ENCODE measurements at regions not wholly inside any gene's neighbourhood (a gene's known extent, or its start where the extent isn't known, plus 50 kb on each side); places are given as distances from the start of the nearest gene placed in this dataset.

DNA sequence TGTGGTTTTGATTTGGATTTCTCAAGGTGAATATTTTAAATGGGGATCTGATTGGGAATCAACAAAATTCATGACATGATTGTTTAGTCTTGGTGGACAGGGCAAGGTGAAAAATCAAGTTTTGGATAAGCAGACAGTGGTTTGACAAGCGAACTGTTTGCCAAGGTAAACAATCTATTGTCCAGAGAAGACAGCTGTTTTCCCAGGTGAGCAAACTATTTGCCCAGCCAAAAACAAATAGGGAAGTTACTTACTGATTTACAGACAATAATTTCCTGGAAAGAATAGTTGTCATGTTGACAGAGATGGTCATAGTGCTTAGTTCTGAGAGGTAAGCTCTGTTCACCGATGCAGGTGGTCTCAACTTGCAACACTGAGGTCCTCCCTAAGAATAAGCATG is 94.0 kb upstream of the STEAP1B start:
- RAD21 ChIA-PET (ENCODE audit: low non-redundant PET in 1 of 2, low total read pairs in 2 of 2, uncharacterized antibody in 2 of 2, unreplicated experiment in 2 of 2): no interaction called here
- no peaks in the 10 kb centered on the region for H3K9me2 ChIP-seq (ENCODE audit: insufficient read depth)
- H3K27me3 ChIP-seq (ENCODE audit: insufficient read depth, low read length): 0 out of 2 replicates have a peak, but pooled peaks cover 3% of the 10 kb centered on the region
- no peak for DNase-seq (ENCODE audit: low read depth, low spot score)
- H3K4me2 ChIP-seq (ENCODE audit: low read length): no peak overlapping the region
- H3K9me3 ChIP-seq (ENCODE audit: control insufficient read depth in 1 of 2, insufficient read depth in 1 of 2, low read depth in 1 of 2, low read length in 2 of 2): no peaks in the 10 kb centered on the region
- no peak for ATAC-seq
- CTCF ChIA-PET: no interaction called here
- TF ChIP-seq SP1 (IDR thresholded peaks at IDR 0.05; ENCODE audit: low read depth): no peak
- no peak for TF ChIP-seq EZH2 (IDR thresholded peaks at IDR 0.05)
- no peak for TF ChIP-seq POLR2AphosphoS5 (IDR thresholded peaks at IDR 0.05; ENCODE audit: low read depth, low read length)
- TF ChIP-seq RAD21 (IDR thresholded peaks at IDR 0.05; ENCODE audit: low read depth): no peak
- no peak for TF ChIP-seq EZH2phosphoT487 (IDR thresholded peaks at IDR 0.05; ENCODE audit: borderline replicate concordance)
- TF ChIP-seq, protein P1, sequence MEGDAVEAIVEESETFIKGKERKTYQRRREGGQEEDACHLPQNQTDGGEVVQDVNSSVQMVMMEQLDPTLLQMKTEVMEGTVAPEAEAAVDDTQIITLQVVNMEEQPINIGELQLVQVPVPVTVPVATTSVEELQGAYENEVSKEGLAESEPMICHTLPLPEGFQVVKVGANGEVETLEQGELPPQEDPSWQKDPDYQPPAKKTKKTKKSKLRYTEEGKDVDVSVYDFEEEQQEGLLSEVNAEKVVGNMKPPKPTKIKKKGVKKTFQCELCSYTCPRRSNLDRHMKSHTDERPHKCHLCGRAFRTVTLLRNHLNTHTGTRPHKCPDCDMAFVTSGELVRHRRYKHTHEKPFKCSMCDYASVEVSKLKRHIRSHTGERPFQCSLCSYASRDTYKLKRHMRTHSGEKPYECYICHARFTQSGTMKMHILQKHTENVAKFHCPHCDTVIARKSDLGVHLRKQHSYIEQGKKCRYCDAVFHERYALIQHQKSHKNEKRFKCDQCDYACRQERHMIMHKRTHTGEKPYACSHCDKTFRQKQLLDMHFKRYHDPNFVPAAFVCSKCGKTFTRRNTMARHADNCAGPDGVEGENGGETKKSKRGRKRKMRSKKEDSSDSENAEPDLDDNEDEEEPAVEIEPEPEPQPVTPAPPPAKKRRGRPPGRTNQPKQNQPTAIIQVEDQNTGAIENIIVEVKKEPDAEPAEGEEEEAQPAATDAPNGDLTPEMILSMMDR (IDR thresholded peaks at IDR 0.05 in 2 of 3, conservative IDR thresholded peaks at IDR 0.05 in 1 of 3; ENCODE audit: borderline replicate concordance in 1 of 3, insufficient read depth in 1 of 3, low read depth in 2 of 3, low read length in 2 of 3): no peak
- H4K20me1 ChIP-seq (ENCODE audit: insufficient read depth): no peaks in the 10 kb centered on the region
- BruUV-seq (replicated peaks): no TSS peak
- no peak overlapping the region for H3K9ac ChIP-seq (ENCODE audit: low read length)
- no peak overlapping the region for H3K4me3 ChIP-seq (replicated peaks in 1 of 2; ENCODE audit: low read depth in 1 of 2, low read length in 2 of 2)
- H3K4me1 ChIP-seq (ENCODE audit: control insufficient read depth in 1 of 2, insufficient read depth in 2 of 2, low read length in 2 of 2): no peaks in the 10 kb centered on the region
- POLR2A ChIA-PET: no interaction called here
- H3K79me2 ChIP-seq (ENCODE audit: insufficient read depth, low read length): no peaks in the 10 kb centered on the region
- intact Hi-C loops (cut with micrococcal nuclease): no loop called here
- H3K36me3 ChIP-seq (ENCODE audit: control insufficient read depth in 1 of 2, insufficient read depth in 2 of 2, low read length in 2 of 2): no peaks in the 10 kb centered on the region
- no peak overlapping the region for H3K27ac ChIP-seq (ENCODE audit: low read depth, low read length)
- no peak overlapping the region for H2AFZ ChIP-seq (ENCODE audit: low read depth, low read length, poor library complexity, severe bottlenecking)

DNA sequence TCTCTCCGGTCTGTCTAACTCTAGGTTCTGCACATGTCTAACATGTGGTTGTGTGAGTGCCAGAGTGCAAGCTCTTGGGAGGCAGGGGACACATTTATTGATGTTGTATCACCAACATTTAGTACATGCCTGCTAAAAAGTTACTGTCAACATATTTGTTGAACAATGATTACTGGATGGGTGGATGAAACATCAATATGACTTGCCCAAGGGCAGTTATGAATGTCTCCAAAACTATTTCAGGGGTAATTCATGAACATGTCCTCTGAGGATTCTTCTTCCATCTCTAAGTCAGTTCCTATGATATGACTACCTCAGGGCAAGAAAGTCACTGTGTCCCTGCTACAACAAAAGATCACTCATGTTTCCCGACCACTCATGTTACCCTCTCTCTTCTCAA is 91.3 kb upstream of the STEAP1B start:
- no peak overlapping the region for H3K4me2 ChIP-seq (ENCODE audit: low read length)
- no peak overlapping the region for H3K27ac ChIP-seq (ENCODE audit: low read depth, low read length)
- H3K27me3 ChIP-seq (ENCODE audit: insufficient read depth, low read length): 0 out of 2 replicates have a peak, but pooled peaks cover 3% of the 10 kb centered on the region
- ChIA-PET POLR2A (no interaction called here), CTCF (no interaction called here), RAD21 (ENCODE audit: low non-redundant PET in 1 of 2, low total read pairs in 2 of 2, uncharacterized antibody in 2 of 2, unreplicated experiment in 2 of 2) (no interaction called here)
- H3K4me3 ChIP-seq (replicated peaks in 1 of 2; ENCODE audit: low read depth in 1 of 2, low read length in 2 of 2): no peak overlapping the region
- no peaks in the 10 kb centered on the region for H3K9me2 ChIP-seq (ENCODE audit: insufficient read depth)
- no peaks in the 10 kb centered on the region for H3K79me2 ChIP-seq (ENCODE audit: insufficient read depth, low read length)
- H3K9ac ChIP-seq (ENCODE audit: low read length): no peak overlapping the region
- no peaks in the 10 kb centered on the region for H3K9me3 ChIP-seq (ENCODE audit: control insufficient read depth in 1 of 2, insufficient read depth in 1 of 2, low read depth in 1 of 2, low read length in 2 of 2)
- H4K20me1 ChIP-seq (ENCODE audit: insufficient read depth): no peaks in the 10 kb centered on the region
- no TSS peak for BruUV-seq (replicated peaks)
- DNase-seq (ENCODE audit: low read depth, low spot score) (no peak), ATAC-seq (no peak)
- intact Hi-C loops (cut with micrococcal nuclease): no loop called here
- H3K4me1 ChIP-seq (ENCODE audit: control insufficient read depth in 1 of 2, insufficient read depth in 2 of 2, low read length in 2 of 2): no peaks in the 10 kb centered on the region
- no peak overlapping the region for H2AFZ ChIP-seq (ENCODE audit: low read depth, low read length, poor library complexity, severe bottlenecking)
- no peaks in the 10 kb centered on the region for H3K36me3 ChIP-seq (ENCODE audit: control insufficient read depth in 1 of 2, insufficient read depth in 2 of 2, low read length in 2 of 2)
- TF ChIP-seq SP1 (IDR thresholded peaks at IDR 0.05; ENCODE audit: low read depth): no peak
- TF ChIP-seq, protein P2, sequence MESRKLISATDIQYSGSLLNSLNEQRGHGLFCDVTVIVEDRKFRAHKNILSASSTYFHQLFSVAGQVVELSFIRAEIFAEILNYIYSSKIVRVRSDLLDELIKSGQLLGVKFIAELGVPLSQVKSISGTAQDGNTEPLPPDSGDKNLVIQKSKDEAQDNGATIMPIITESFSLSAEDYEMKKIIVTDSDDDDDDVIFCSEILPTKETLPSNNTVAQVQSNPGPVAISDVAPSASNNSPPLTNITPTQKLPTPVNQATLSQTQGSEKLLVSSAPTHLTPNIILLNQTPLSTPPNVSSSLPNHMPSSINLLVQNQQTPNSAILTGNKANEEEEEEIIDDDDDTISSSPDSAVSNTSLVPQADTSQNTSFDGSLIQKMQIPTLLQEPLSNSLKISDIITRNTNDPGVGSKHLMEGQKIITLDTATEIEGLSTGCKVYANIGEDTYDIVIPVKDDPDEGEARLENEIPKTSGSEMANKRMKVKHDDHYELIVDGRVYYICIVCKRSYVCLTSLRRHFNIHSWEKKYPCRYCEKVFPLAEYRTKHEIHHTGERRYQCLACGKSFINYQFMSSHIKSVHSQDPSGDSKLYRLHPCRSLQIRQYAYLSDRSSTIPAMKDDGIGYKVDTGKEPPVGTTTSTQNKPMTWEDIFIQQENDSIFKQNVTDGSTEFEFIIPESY (IDR thresholded peaks at IDR 0.05; ENCODE audit: extremely low read depth, insufficient replicate concordance, low read length): no peak
- no peak for TF ChIP-seq ELF1 (IDR thresholded peaks at IDR 0.05; ENCODE audit: borderline replicate concordance, low read depth)
- TF ChIP-seq RAD21 (IDR thresholded peaks at IDR 0.05; ENCODE audit: low read depth): no peak
- TF ChIP-seq CBX3 (IDR thresholded peaks at IDR 0.05; ENCODE audit: low read depth): no peak
- TF ChIP-seq, protein P3, sequence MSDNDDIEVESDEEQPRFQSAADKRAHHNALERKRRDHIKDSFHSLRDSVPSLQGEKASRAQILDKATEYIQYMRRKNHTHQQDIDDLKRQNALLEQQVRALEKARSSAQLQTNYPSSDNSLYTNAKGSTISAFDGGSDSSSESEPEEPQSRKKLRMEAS (IDR thresholded peaks at IDR 0.05): no peak
- no peak for TF ChIP-seq TCF7L2 (IDR thresholded peaks at IDR 0.05; ENCODE audit: borderline replicate concordance, extremely low read depth, insufficient read depth, insufficient read length)
- TF ChIP-seq EZH2 (IDR thresholded peaks at IDR 0.05): no peak
- TF ChIP-seq CEBPB (IDR thresholded peaks at IDR 0.05; ENCODE audit: low read depth): no peak
- TF ChIP-seq ZNF274 (IDR thresholded peaks at IDR 0.05; ENCODE audit: low read depth, low read length): no peak
- no peak for TF ChIP-seq POLR2AphosphoS5 (IDR thresholded peaks at IDR 0.05; ENCODE audit: low read depth, low read length)
- TF ChIP-seq, protein P4, sequence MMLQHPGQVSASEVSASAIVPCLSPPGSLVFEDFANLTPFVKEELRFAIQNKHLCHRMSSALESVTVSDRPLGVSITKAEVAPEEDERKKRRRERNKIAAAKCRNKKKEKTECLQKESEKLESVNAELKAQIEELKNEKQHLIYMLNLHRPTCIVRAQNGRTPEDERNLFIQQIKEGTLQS (IDR thresholded peaks at IDR 0.05): no peak

All from HCT116 (cell line).